B cell (primary cell): ENCODE measurements at regions not wholly inside any gene's neighbourhood (a gene's known extent, or its start where the extent isn't known, plus 50 kb on each side); places are given as distances from the start of the nearest gene placed in this dataset.

Experiments
- CTCF ChIP-seq: fragments of 200-600 bp; IDR thresholded peaks from one replicate; pipeline ENCODE4 v1.8.0; 2022; ENCODE audit warnings: antibody characterized with exemption, mild to moderate bottlenecking
- EZH2 ChIP-seq: IDR thresholded peaks from 2 replicates; pipeline ENCODE4 v1.6.1; 2012; ENCODE audit warnings: borderline replicate concordance, low read depth, mild to moderate bottlenecking, moderate library complexity, low read length; ENCODE audit not compliant: insufficient read depth, poor library complexity, severe bottlenecking

DNA sequence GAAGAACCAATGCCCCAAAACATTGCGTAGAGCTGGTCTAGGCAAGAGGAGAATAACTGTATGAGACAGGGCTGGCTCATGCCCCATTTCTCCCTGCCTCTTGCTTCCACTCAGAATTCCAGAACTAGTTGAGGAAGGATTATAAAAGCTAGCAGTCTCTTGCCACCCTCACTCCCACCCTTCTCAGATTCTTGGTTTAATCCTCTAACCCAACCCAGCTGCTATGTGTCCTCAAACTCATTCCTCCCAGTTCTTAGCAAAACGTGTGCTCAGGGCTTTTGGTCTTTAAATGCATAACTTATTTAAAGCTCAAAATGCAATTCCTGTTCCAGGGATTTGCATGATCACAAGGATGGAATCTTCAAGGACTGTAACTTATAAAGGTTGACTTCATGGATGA is 466.3 kb downstream of the COG6 start:
- TF ChIP-seq EZH2, result no peak
- no peak for TF ChIP-seq CTCF
